DND-41 (cell line): ENCODE measurements at regions not wholly inside any gene's neighbourhood (a gene's known extent, or its start where the extent isn't known, plus 50 kb on each side); places are given as distances from the start of the nearest gene placed in this dataset.

Experiments
- EZH2 ChIP-seq: IDR thresholded peaks from 3 replicates; pipeline ENCODE4 v1.6.1; 2012; ENCODE audit warnings: borderline replicate concordance, low read depth, mild to moderate bottlenecking, moderate library complexity, low read length, inconsistent platforms; ENCODE audit not compliant: severe bottlenecking
- TF ChIP-seq, protein P1 (sequence below): IDR thresholded peaks from 2 replicates; pipeline ENCODE4 v1.5.1; 2012; ENCODE audit warnings: borderline replicate concordance, low read length, moderate library complexity, mild to moderate bottlenecking; ENCODE audit not compliant: poor library complexity, severe bottlenecking; ENCODE audit errors: extremely low read depth

DNA sequence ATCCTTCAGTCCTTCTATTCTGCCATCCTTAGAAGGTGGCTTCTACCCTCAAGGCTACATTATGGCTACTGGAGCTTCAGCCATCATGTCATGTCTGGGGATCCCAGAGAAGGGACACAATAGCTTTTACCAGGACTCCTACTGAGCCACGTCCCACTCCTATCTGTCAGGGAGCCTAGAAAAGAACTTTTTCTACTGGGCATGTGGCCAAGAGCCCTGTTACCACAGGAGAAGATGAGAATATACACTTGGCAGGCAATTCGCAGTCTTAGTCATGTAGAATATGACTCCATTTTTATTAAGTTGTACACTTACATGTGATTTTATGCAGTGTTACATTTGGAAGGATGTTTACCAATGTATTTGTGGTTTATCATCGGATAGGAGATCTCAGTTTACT is 64.6 kb upstream of the KCNMA1 start:
- TF ChIP-seq, protein P1, sequence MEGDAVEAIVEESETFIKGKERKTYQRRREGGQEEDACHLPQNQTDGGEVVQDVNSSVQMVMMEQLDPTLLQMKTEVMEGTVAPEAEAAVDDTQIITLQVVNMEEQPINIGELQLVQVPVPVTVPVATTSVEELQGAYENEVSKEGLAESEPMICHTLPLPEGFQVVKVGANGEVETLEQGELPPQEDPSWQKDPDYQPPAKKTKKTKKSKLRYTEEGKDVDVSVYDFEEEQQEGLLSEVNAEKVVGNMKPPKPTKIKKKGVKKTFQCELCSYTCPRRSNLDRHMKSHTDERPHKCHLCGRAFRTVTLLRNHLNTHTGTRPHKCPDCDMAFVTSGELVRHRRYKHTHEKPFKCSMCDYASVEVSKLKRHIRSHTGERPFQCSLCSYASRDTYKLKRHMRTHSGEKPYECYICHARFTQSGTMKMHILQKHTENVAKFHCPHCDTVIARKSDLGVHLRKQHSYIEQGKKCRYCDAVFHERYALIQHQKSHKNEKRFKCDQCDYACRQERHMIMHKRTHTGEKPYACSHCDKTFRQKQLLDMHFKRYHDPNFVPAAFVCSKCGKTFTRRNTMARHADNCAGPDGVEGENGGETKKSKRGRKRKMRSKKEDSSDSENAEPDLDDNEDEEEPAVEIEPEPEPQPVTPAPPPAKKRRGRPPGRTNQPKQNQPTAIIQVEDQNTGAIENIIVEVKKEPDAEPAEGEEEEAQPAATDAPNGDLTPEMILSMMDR: no peak
- no peak for TF ChIP-seq EZH2
